ENCODE measurements at regions not wholly inside any gene's neighbourhood (a gene's known extent, or its start where the extent isn't known, plus 50 kb on each side); places are given as distances from the start of the nearest gene placed in this dataset.

DNA sequence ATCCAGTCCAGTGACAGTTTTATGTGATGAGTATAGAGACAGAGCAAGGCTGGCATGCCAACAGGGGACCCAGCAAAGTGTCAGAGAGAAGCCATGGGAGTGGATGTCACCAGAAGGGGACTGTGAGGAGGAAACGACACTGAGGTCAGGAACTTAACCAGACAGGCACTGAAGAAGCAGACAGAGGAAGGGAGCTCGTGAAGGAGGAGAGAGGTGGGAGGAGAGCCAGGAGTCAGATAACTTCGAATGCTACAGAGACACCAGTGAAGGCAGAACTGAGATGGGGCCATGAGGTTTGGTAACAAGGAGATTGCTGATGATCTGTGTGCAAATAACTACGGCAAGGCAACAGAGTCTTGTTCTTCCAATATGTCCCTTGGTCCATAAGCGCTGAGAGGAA lies 211.1 kb upstream of the FOXA2 start:
- DNase-seq = no peak

DNA sequence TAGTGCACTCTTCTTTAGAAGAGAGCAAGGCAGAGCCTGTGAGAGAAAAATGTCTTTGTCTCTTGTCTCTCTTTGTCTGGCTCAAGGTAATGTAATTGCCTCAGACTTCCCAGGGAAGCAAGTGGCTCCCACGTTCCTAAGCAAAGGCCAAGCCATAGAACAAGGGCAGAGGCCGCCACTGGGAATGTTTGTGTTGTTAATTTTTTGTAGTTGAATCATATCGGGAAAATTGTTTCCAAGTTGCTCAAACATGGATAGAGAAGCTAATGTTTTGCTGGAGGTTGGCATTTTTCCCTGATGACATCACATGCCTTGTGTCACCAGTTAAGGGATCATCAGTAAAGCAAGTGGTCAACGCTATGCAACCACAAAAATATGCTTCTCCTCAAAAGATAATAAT lies 211.5 kb upstream of the FOXA2 start:
- no peak for DNase-seq

- no peak for DNase-seq
These were observed 212.2 kb upstream of the FOXA2 start for GRCh38 chr20:22796469-22797077.

DNA sequence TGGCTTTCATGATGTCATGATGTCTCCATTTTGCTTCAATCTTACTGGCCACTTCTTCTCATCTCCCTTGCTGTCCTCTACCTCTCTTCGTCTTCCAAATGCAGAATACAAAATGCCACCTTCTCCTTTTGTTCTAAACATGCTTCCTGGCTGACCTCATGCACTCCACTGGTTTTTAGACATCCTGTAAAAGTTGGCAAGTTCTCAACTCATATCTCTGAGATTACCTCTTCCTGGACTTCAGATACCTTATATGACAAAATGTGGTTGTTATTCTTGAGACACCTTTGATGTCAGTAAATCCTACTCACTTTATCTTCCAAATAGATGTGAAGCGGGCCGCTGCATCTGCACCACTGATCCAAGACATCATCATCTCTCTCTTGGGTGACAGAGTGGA lies 212.7 kb upstream of the FOXA2 start:
- no peak for DNase-seq

GRCh38 chr20:22799687-22800086 lies 215.3 kb upstream of the FOXA2 start:
- no peak for DNase-seq

- no peak for DNase-seq
These were observed 215.8 kb upstream of the FOXA2 start for GRCh38 chr20:22800129-22800528.

DNA sequence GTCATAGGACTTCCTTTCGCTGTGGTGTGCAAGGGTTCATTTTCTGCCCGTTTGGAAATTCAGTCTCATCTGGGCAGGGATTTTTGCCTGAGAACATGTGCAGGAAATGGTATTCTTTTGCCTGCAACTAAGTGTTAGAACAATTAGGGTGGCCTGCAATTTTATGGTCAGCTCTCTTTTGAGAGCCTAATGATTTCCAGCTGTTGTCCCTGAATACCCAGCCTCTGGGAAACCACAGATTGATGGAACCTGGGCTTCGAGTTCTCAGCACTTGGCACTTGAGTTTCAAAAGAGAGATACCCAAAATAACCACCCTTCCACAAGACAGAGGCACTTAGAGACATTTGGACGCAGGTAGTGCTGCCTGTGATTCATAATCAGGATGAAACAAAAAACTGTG lies 217.2 kb upstream of the FOXA2 start:
- no peak for DNase-seq

DNA sequence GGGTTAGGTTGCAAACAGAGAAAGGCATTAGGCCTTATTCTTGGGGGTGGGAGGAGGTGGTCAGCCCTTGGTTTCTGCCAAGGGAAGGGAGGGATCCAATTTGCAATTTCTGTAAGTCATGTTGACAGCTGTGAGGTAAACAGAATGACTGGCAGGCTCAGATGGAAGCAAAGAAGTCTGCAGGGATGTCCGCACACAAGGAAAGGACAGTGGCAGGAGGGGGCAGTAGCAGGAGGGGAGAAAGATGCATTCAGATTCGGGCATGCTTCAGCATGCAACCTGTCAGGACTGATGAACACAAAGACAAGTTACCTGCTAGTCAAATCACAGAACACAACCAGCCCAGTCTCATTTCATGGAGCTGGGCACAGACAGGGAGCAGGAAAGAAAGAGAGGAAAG lies 217.9 kb upstream of the FOXA2 start:
- no peak for DNase-seq

DNA sequence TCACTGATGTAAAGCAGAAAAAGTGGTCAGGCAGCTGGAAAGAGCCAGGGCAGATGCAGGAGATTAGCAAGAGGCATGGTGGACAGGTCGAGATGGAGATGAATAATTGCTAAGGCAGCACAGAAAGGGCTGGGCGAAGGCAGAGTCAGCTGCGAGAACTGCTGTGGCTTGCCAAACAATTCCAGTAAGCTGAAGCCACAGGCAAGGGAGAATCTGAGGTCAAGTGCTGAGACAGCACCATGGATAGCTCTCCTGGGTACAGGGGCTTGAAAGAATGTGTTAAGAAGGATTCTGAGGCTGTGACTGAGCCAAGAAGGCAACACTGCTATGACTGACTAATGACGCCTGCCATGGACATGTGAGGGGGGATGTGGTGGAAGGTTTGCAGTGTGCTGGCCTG lies 220.8 kb upstream of the FOXA2 start:
- no peak for DNase-seq

DNA sequence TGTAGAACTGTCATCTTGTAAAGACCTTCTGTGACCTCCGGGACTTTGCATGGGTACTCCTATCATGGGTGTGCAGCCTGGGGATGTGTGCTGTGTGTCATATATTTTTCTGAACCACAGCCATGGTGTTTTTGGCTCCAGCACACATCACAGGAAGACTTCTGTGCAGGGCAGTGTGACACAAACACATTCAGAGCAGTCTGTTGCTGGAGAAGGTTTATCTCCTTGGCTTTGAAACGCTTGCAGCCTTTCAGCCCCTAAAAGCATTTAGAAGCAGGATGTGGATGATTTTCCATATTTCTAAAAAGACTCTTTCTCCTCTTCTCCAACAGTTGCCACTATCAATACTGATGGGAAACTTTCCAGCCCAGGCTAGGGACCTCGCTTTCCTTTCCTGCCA lies 221.6 kb upstream of the FOXA2 start:
- DNase-seq = no peak

- DNase-seq = no peak
These were observed 222.7 kb upstream of the FOXA2 start for GRCh38 chr20:22807045-22807444.

DNA sequence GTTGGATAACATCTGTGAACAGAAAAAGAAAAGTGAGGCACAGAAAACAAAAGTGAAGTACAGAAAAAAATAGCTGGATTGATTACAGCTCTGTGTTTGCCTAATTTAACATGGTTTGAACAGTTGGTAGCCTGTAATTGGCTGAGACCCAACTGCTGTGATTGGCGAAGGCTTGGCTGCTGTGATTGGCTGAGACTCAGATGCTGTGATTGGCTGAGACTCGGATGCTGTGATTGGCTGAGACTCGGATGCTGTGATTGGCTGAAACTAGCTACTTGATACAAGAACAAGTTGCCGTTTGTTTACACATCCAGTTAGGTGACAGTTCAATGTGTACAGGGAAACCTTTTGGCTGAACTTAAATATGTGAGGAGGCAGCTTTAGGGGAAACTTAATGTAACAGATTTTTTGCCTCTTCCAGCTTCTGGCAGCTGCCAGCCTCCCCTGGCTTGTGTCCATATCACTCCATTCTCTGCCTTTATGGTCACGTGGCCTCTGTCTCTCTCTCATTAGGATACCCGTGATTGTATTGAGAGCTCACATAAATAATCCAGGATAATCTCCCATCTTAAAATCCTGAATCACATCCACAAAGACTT lies 223.4 kb upstream of the FOXA2 start:
- no peak for DNase-seq

- DNase-seq = no peak
These were observed 224.3 kb upstream of the FOXA2 start for GRCh38 chr20:22808628-22809027.

DNA sequence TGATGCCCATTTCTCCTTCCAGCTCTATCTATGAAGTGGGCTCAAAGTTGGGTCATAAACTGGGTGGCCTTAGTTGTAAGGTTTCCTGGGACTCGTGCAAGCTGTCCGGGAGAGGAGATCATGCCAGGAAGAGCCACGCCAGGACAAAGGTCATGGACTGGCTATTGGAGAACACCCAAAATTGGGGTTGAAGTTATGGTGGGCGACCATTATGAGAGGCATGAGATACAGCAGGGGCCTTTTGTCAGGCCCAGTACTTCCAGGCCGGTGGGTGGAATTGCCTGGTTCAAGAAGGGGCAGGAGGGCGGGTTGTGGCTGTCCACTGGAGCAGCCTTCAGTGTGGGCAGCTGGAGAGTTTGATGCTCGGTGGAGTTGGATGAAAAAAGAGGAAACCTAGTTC lies 225.1 kb upstream of the SSTR4 start:
- DNase-seq = no peak

DNA sequence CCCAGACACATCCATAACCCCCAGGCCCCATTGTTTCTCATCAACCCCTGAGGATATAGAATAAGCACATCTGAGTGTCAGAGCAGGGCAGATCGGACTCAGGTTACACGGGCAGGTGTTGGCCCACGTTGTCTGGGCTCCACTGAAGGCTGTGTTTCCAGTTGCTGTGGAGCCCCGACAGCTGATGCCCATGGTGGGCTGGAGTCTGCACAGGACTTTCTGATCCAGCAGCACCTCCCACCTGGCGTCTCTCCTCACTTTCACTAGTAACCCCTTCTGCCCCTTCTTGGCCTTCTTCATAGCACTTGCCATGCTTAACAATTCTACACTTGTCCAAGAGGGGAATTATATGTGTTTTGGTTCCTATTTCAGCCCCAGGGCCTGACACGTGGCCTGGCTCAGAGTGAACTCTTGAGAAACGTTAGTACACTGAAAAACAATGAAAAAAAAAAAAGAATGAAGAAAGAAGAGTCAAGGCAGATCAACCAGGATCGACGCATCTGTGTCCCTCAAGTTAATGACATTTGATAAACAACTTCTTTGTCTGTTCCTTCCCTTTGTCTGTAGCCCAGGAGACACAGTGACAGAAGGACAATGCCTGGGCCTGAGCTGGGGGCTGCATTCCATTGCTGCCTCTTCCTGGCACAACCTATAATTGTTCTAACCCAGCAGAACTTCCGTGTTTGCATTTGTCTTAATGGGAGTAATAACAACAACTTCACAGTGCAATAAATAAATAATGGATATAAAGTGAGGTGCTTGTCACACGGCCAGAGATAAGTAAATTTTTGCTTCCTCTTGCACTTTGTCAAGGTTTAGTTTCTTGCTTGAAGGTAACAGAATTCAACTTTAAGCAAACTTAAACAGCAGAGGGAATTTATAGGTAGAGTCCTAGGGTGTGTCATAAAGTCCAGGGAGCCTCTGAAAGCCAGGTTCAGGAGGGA lies 224.2 kb upstream of the SSTR4 start:
- DNase-seq = no peak

GRCh38 chr20:22814471-22815205 lies 220.5 kb upstream of the SSTR4 start:
- no peak for DNase-seq

DNA sequence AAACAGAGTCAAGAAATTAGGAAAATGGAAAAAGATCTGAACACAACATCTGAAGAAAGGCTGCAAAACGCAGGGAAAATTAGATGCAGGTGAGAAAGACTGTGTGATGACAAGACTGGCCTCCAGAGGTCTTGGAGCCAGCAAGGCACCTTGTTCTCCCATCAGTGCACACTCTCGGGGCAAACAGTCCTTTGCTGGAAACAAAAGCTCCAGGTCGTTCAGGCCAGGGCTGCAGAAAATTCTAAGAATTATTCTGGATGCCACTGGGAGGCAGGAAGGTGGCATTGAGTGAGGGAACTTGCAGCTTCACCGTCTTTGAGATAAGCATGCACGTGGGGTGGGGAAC lies 219.9 kb upstream of the SSTR4 start:
- DNase-seq = no peak

GRCh38 chr20:22815603-22816315 lies 219.4 kb upstream of the SSTR4 start:
- DNase-seq = no peak

DNA sequence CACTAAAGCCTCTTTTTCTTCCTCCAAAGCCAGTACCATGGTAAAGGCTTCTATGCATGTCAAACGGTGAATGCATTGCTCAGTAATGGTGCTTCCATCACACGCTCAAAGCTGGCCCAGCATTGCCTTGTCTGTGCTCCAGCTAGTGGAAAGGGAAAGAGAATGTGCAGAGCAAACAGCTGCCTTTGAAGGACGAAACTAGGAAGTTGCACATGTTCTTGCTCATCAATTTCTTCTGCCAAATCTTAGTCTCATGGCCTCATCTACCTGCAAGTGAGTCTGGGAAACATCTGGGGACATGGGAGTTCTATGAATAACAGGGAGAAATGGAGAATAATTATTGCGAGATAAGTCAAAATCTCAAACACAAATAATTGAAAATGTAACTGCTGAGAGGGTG lies 216.5 kb upstream of the SSTR4 start:
- DNase-seq = no peak

- DNase-seq = no peak
These were observed 216.0 kb upstream of the SSTR4 start for GRCh38 chr20:22819112-22819511.

DNA sequence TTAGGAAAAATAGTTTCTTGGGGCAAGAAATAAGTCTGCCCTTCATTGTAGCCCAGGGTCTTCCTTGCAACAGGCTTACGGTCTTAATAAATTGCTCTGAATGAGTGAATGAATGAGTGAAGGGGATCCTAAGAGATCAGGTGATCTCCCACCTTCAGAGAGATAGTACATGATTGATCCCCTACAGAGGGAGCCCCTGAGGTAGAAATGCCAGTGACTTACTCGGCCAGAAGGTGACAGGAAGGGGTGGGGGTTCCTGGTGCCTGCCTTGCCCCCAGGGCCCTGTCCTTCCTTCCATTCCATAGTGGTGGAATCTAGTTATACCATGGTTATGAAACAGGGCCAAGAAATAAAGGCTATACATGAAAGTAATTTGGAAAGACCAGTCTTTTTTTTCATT lies 215.3 kb upstream of the SSTR4 start:
- DNase-seq = no peak

- no peak for DNase-seq
These were observed 213.9 kb upstream of the SSTR4 start for GRCh38 chr20:22821081-22821727.
